Aorta (tissue), 5 donors: ENCODE measurements at regions not wholly inside any gene's neighbourhood (a gene's known extent, or its start where the extent isn't known, plus 50 kb on each side); places are given as distances from the start of the nearest gene placed in this dataset.

ENCODE experiments used
- ATAC-seq: fragments of 200-7000 bp; cut with Tn5 transposase; one replicate; pipeline ENCODE4 v1.9.1; 2022; ENCODE audit warnings: moderate library complexity; ENCODE audit not compliant: low FRiP score
- DNase-seq, 2 donors: peaks; one replicate each; pipeline ENCODE4 v3.0.0-alpha.2; 2020
- H3K27ac ChIP-seq, 2 donors: one replicate each; pipeline ENCODE4 v1.5.1; 2013; ENCODE audit warnings: low read length in 2 of 2, mild to moderate bottlenecking in 2 of 2, moderate library complexity in 2 of 2, control low read depth in 1 of 2, inconsistent platforms in 1 of 2, low read depth in 1 of 2
- H3K27me3 ChIP-seq, 2 donors: one replicate each; pipeline ENCODE4 v1.6.1; 2013; ENCODE audit warnings: control low read depth in 1 of 2, low read length in 1 of 2, mild to moderate bottlenecking in 1 of 2, moderate library complexity in 1 of 2; ENCODE audit not compliant: insufficient read depth in 2 of 2, control insufficient read depth in 1 of 2
- H3K36me3 ChIP-seq, 2 donors: one replicate each; pipeline ENCODE4 v1.6.1; 2013; ENCODE audit warnings: control low read depth in 1 of 2, low read length in 1 of 2, mild to moderate bottlenecking in 1 of 2; ENCODE audit not compliant: insufficient read depth in 2 of 2, control insufficient read depth in 1 of 2
- H3K4me1 ChIP-seq, 2 donors: one replicate each; pipeline ENCODE4 v1.6.1; 2013; ENCODE audit warnings: low read length in 2 of 2, control low read depth in 1 of 2, mild to moderate bottlenecking in 1 of 2, moderate library complexity in 1 of 2; ENCODE audit not compliant: insufficient read depth in 2 of 2, control insufficient read depth in 1 of 2
- H3K4me3 ChIP-seq, 2 donors: one replicate each; pipeline ENCODE4 v1.5.1; 2013; ENCODE audit warnings: low read length in 2 of 2, control low read depth in 1 of 2, mild to moderate bottlenecking in 1 of 2
- H3K9me3 ChIP-seq: one replicate; pipeline ENCODE4 v1.6.1; 2013; ENCODE audit warnings: mild to moderate bottlenecking, low read length; ENCODE audit not compliant: control insufficient read depth
- WGBS, 2 donors: extraction: QIAGEN DNeasy Blood & Tissue Kit; methylation state at CpG; one replicate each; pipeline ENCODE4 v1.1.7; 2013; 5-methylcytosine and 5-hydroxymethylcytosine counted together
- intact Hi-C, 2 donors: fragments of 100-400 bp; cut with DNase I; formaldehyde crosslinking; loops; one replicate each; pipeline versions ENCODE4 v1.14.2 to v1.15.0; 2022
- donor health status: healthy with polysubstance abuse.
- donor health status: Bipolar disorder and iron deficiency.
- donor health status: DM: no; HTN: no; CAD: no.
- donor health status: DM: no; HTN: no; CAD: no.
- donor health status: DM: yes; HTN: yes; CAD: no.

- Histone ChIP-seq H3K36me3 (no peaks in the 10 kb centered on the region), H3K27ac (no peak overlapping the region), H3K4me1 (no peaks in the 10 kb centered on the region), H3K9me3 (no peaks in the 10 kb centered on the region), H3K27me3 (no peaks in the 10 kb centered on the region), H3K4me3 (no peak overlapping the region)
- WGBS, 2 donors, result 43 to 51% methylated on average over 2 of the region's 2 CpGs
- DNase-seq (no peak), ATAC-seq (no peak)
- intact Hi-C loops, result no loop called here
Observed at GRCh38 chr5:114311281-114311680, 50.6 kb upstream of the KCNN2 start.

DNA sequence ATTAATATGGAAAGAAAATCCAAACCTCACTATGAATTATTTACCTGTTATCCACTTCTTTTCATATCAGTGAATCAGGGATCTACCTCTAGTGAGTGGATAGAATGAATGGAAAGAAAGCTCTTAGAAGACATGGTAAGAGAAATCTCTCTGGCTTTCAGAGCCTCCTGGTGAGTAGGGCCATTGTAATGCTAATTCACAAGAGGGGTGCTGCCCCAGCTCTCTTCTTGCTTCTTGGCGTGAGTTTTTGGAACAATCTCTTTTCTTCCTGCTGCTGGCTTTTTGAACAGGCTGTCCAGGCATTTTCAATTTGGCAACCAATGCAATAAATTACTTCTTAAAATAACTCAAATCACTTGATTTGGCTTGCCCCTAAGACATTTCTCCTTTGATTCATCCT is 49.9 kb upstream of the KCNN2 start:
- ATAC-seq (no peak), DNase-seq (no peak)
- 17 to 26% methylated on average over 1 of the region's 1 CpG for WGBS, 2 donors
- Histone ChIP-seq H3K4me3 (no peak overlapping the region), H3K27ac (no peak overlapping the region), H3K9me3 (no peaks in the 10 kb centered on the region), H3K27me3 (no peaks in the 10 kb centered on the region), H3K4me1 (no peaks in the 10 kb centered on the region), H3K36me3 (no peaks in the 10 kb centered on the region)
- intact Hi-C loops, result no loop called here
